ENCODE measurements at regions not wholly inside any gene's neighbourhood (a gene's known extent, or its start where the extent isn't known, plus 50 kb on each side); places are given as distances from the start of the nearest gene placed in this dataset.

DNA sequence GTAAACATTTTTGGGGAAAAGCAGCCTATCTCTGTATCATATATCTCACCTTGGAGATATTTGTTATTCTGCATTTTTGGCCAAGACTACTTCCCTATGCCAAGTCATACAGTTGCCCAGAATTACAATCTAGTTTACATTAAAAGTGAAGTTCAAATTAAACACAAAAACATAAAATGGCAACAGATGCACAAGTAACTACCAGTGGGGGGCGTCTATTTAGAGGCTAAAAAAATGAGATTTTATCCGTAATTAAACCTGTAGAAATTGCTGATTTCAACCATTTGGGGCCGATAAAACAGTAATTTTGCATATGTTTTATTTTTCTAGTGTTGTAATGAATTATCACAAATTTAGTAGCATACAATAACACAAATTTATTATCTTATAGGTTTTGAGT is 787.1 kb upstream of the CHD1 start:
- DNase-seq (ENCODE audit: low spot score) = no peak
- TF ChIP-seq, protein P1, sequence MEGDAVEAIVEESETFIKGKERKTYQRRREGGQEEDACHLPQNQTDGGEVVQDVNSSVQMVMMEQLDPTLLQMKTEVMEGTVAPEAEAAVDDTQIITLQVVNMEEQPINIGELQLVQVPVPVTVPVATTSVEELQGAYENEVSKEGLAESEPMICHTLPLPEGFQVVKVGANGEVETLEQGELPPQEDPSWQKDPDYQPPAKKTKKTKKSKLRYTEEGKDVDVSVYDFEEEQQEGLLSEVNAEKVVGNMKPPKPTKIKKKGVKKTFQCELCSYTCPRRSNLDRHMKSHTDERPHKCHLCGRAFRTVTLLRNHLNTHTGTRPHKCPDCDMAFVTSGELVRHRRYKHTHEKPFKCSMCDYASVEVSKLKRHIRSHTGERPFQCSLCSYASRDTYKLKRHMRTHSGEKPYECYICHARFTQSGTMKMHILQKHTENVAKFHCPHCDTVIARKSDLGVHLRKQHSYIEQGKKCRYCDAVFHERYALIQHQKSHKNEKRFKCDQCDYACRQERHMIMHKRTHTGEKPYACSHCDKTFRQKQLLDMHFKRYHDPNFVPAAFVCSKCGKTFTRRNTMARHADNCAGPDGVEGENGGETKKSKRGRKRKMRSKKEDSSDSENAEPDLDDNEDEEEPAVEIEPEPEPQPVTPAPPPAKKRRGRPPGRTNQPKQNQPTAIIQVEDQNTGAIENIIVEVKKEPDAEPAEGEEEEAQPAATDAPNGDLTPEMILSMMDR (IDR thresholded peaks at IDR 0.05; ENCODE audit: extremely low read depth, missing control alignments) = no peak

DNA sequence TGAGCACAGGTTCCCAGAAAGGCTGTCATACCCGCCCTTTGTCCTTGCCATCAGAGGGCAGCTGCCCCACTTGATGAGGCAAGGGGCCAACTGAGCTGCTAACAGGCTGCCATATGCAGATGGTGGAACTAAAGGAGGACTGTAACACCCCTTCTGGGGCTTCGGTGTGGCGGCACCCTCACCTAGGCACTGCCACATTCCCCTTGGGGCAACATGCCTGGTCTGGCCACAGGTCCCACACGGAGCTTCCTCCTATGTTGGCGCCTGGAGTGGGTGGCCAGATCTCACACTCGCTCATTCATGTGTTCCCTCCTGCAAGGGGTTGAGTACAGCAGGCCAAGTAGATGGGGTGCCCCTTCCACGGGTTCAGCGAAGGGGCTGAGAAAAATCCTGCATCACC is 777.4 kb upstream of the CHD1 start:
- TF ChIP-seq, protein P1 (IDR thresholded peaks at IDR 0.05; ENCODE audit: extremely low read depth, missing control alignments) = no peak
- no peak for DNase-seq (ENCODE audit: low spot score)

DNA sequence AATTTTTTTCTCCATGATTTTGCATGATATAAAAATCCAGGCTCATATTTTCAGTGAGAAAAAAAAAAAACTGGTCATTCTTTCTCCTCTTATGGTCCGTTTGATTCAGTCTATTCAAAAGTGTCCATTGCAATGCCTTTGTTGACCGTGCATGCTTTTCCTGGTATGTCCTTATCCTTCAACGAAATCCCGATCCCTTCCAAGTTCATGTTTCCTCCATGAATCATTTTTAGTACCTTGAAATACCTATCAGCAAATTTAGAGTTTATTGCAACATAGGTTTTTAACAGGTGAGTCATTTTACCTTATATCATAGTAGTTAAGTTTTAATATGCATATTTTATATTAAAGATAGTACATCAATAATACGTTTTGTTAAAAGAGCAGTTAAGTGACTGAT is 773.8 kb upstream of the CHD1 start:
- TF ChIP-seq, protein P1 (IDR thresholded peaks at IDR 0.05; ENCODE audit: extremely low read depth, missing control alignments) = no peak
- DNase-seq (ENCODE audit: low spot score) = no peak

DNA sequence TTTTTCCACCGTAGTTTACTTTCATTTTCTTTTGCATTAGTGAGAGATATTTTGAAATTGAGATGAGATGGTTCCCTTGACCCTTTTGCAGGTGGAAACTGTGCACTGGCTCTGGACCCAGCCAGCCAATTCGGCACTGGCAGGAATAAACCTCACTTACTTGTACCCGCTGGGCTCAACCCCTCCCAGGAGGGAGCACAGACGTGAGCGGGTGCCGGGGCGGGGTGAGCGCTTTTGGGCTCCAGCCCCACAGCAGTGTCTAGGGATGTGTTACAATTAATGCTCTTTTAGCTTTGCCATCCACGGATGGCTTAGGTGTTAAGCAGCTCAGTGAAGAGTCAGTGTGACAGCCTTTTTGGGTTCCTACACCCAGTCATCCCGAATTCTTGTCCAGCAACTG is 766.1 kb upstream of the CHD1 start:
- no peak for DNase-seq (ENCODE audit: low spot score)
- TF ChIP-seq, protein P1 (IDR thresholded peaks at IDR 0.05; ENCODE audit: extremely low read depth, missing control alignments) = no peak

DNA sequence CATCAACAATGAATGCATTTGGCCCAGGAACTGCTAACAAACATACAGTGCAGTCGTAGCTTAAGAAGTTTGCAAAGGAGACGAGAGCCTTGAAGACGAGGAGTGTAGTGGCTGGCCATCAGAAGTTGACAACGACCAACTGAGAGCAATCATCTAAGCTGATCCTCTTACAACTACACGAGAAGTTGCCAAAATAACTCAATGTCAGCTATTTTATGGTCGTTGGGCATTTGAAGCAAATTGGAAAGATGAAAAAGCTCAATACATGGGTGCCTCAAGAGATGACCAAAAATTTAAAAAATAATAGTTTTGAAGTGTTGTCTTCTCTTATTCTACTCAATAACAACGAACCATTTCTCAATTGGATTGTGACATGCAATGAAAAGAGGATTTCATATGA is 757.7 kb upstream of the CHD1 start:
- no peak for DNase-seq (ENCODE audit: low spot score)
- TF ChIP-seq, protein P1 (IDR thresholded peaks at IDR 0.05; ENCODE audit: extremely low read depth, missing control alignments) = no peak

DNA sequence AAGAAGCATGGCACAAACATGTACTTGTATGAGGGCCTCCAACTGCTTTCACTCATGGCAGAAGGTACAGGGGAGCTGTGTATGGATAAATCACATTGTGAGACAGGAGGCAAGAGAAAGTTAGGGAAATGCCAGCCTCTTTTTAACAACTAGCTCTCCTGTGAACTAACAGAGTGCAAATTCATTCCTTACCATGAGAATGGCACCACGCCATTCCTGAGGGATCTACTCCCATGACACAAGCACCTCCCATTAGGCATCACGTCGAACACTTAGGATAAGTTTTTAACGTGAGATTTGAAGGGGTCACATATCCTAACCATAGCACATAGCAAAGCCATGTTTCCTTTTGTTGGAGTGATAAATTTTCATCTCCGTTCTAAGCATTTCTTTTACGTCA is 747.2 kb upstream of the CHD1 start:
- DNase-seq (ENCODE audit: low spot score) = no peak

DNA sequence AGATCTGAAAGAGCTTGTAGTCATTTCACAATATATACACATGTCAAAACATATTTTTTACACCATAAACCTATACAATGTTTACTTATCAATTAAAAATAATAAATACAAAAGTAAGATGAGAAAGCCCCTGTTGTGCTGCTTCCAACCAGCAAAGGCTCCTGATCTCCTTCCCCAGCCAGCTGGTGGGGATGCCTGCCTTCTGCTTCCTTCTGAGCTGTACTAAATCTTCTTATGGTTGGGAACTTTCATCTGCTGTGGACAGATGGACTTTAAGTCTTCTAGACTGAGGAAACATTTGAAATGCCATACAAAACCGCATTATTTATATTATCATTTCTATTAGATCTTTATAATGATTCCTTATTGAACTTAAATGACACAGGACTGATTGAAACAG is 745.3 kb upstream of the CHD1 start:
- DNase-seq (ENCODE audit: low spot score) = no peak
- TF ChIP-seq, protein P1 (IDR thresholded peaks at IDR 0.05; ENCODE audit: extremely low read depth, missing control alignments) = no peak

More for the DNA sequence above, 747.2 kb upstream of the CHD1 start:
- TF ChIP-seq, protein P1 (IDR thresholded peaks at IDR 0.05; ENCODE audit: extremely low read depth, missing control alignments) = no peak

Data from GM20000 (cell line).